B cell (primary cell): ENCODE measurements at regions not wholly inside any gene's neighbourhood (a gene's known extent, or its start where the extent isn't known, plus 50 kb on each side); places are given as distances from the start of the nearest gene placed in this dataset.
"Not testable (repeated sequence)": the region's sequence is repeated elsewhere in the genome, so short reads cannot be mapped to it uniquely, and the experiment has no call there.

Experiments
- ATAC-seq: fragments of 200-7000 bp; cut with Tn5 transposase; one replicate; pipeline ENCODE4 v1.10.0; 2021; ENCODE audit warnings: low read depth, mild to moderate bottlenecking, moderate number of reproducible peaks, moderate library complexity
- CTCF ChIA-PET: fragments of 350-600 bp; sonication (Branson Sonifier 250); formaldehyde crosslinking; loops from one replicate; lab custom pipeline; 2021; ENCODE audit warnings: antibody characterized with exemption, inconsistent platforms; lab: Charles Lee
- POLR2A ChIA-PET: fragments of 350-600 bp; sonication (Branson Sonifier 250); formaldehyde crosslinking; loops from one replicate; lab custom pipeline; 2021; ENCODE audit warnings: antibody characterized with exemption; lab: Charles Lee
- DNase-seq: peaks from one replicate; pipeline ENCODE4 v3.0.0; 2013
- H2AFZ ChIP-seq: 2 replicates; pipeline ENCODE4 v1.6.1; 2012; ENCODE audit warnings: mild to moderate bottlenecking, low read depth, low read length; ENCODE audit not compliant: insufficient read depth, poor library complexity, severe bottlenecking
- H3K27ac ChIP-seq, 2 donors: 1 replicate in 1 of 2; 2 replicates in 1 of 2; pipeline ENCODE4 v1.5.1; 2012 to 2013; ENCODE audit warnings: low read length in 2 of 2, mild to moderate bottlenecking in 2 of 2, moderate library complexity in 1 of 2
- H3K27me3 ChIP-seq, 4 experiments: fragments of 200-600 bp in 1 of 4; sonication (generic) in 1 of 4; replicated peaks in 1 of 4; 1 replicate in 2 of 4; 2 replicates in 2 of 4; pipeline versions ENCODE4 v1.6.1 to v1.7.0; 2013 to 2016; ENCODE audit warnings: low read length in 3 of 4, mild to moderate bottlenecking in 2 of 4, mixed read lengths in 1 of 4, moderate library complexity in 1 of 4; ENCODE audit not compliant: insufficient read depth in 4 of 4, control insufficient read depth in 3 of 4; ENCODE audit errors: control extremely low read depth in 1 of 4
- H3K36me3 ChIP-seq, 2 experiments: replicated peaks in 1 of 2; 1 replicate in 1 of 2; 2 replicates in 1 of 2; pipeline versions ENCODE4 v1.6.1 to v1.7.1; 2013; ENCODE audit warnings: low read length in 1 of 2; ENCODE audit not compliant: insufficient read depth in 2 of 2, control insufficient read depth in 1 of 2; ENCODE audit errors: control extremely low read depth in 1 of 2, extremely low read depth in 1 of 2
- H3K4me1 ChIP-seq, 2 donors: fragments of 200-600 bp in 1 of 2; sonication (generic) in 1 of 2; 1 replicate in 1 of 2; 2 replicates in 1 of 2; pipeline versions ENCODE4 v1.5.1 to v1.6.1; 2013 to 2017; ENCODE audit warnings: low read length in 2 of 2; ENCODE audit not compliant: control insufficient read depth in 2 of 2, insufficient read depth in 2 of 2
- H3K4me2 ChIP-seq: replicated peaks from 2 replicates; pipeline ENCODE3; 2012; ENCODE audit warnings: mild to moderate bottlenecking, low read depth, low read length; ENCODE audit not compliant: poor library complexity, severe bottlenecking
- H3K4me3 ChIP-seq, 5 experiments: fragments of 200-600 bp in 1 of 5; sonication (generic) in 1 of 5; 1 replicate in 3 of 5; 2 replicates in 2 of 5; pipeline versions ENCODE4 v1.5.1 to v1.7.0; 2011 to 2016; ENCODE audit warnings: low read length in 4 of 5, mild to moderate bottlenecking in 4 of 5, low read depth in 2 of 5, control low read depth in 1 of 5, moderate library complexity in 1 of 5; ENCODE audit not compliant: insufficient read depth in 1 of 5; ENCODE audit errors: control extremely low read depth in 1 of 5, extremely low read depth in 1 of 5
- H3K79me2 ChIP-seq: fragments of 200-600 bp; sonication (generic); one replicate; pipeline ENCODE4 v1.6.0; 2016; ENCODE audit warnings: low read length; ENCODE audit not compliant: control insufficient read depth, insufficient read depth
- H3K9ac ChIP-seq: fragments of 200-600 bp; sonication (generic); 2 replicates; pipeline ENCODE4 v1.6.1; 2017; ENCODE audit warnings: mild to moderate bottlenecking, low read length, moderate library complexity
- H3K9me3 ChIP-seq, 3 donors: one replicate each; pipeline versions ENCODE4 v1.6.1 to v1.7.1; 2013; ENCODE audit warnings: low read length in 2 of 3; ENCODE audit not compliant: control insufficient read depth in 2 of 3, insufficient read depth in 1 of 3; ENCODE audit errors: control extremely low read depth in 1 of 3
- H4K20me1 ChIP-seq: 2 replicates; pipeline ENCODE4 v1.6.0; 2012; ENCODE audit warnings: mild to moderate bottlenecking, low read length; ENCODE audit not compliant: insufficient read depth, control insufficient read depth, poor library complexity, severe bottlenecking
- H3K27ac Mint-ChIP-seq: one replicate; pipeline ENCODE4 v1.8.0; 2021; ENCODE audit warnings: mixed read lengths
- H3K27me3 Mint-ChIP-seq: one replicate; pipeline ENCODE4 v1.8.0; 2021; ENCODE audit warnings: mixed read lengths
- H3K4me1 Mint-ChIP-seq: one replicate; pipeline ENCODE4 v1.8.0; 2021; ENCODE audit warnings: mixed read lengths
- H3K4me3 Mint-ChIP-seq: one replicate; pipeline ENCODE4 v1.8.0; 2021; ENCODE audit warnings: mixed read lengths
- H3K9me3 Mint-ChIP-seq: one replicate; pipeline ENCODE4 v1.8.0; 2022; ENCODE audit warnings: mixed read lengths; ENCODE audit not compliant: insufficient read depth
- EZH2 ChIP-seq: IDR thresholded peaks from 2 replicates; pipeline ENCODE4 v1.6.1; 2012; ENCODE audit warnings: borderline replicate concordance, low read depth, mild to moderate bottlenecking, moderate library complexity, low read length; ENCODE audit not compliant: insufficient read depth, poor library complexity, severe bottlenecking
- WGBS: methylation state at CpG from one replicate; pipeline ENCODE4 v1.1.5; 2013; ENCODE audit warnings: missing lambda C conversion rate; ENCODE audit not compliant: insufficient coverage; 5-methylcytosine and 5-hydroxymethylcytosine counted together
- intact Hi-C: fragments of 100-400 bp; cut with micrococcal nuclease; formaldehyde crosslinking; loops from one replicate; pipeline ENCODE4 v1.10.0; 2022
- TF ChIP-seq, protein P1 (sequence below): fragments of 200-600 bp; IDR thresholded peaks from one replicate; pipeline ENCODE4 v1.8.0; 2022; ENCODE audit warnings: antibody characterized with exemption, mild to moderate bottlenecking

DNA sequence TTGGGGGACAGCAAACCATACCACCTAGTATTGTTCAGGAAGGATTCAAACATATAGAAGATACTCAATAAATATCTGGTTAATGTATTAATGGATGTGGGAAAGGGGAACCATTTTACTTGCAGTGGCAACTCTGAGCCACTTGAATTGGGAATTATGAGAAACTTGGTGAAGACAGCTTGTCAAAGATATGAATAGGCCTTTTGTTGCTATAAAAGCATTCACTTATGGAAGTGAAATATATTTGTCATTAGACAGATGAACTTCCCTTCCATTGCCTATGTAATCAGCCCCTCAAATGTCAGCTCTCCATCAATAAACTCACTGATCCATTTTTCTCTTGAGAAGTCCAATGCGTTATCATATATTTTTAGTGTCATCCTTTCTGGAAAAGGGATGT lies 56.1 kb downstream of the GPR85 start:
- no peaks in the 10 kb centered on the region for H4K20me1 ChIP-seq
- ATAC-seq: no peak
- H2AFZ ChIP-seq: no peak overlapping the region
- intact Hi-C loops: no loop called here
- ChIA-PET CTCF (no interaction called here), POLR2A (no interaction called here)
- Mint-ChIP-seq H3K9me3 (no peaks in the 10 kb centered on the region), H3K4me3 (no peak overlapping the region), H3K4me1 (no peaks in the 10 kb centered on the region), H3K27me3 (peaks cover 21% of the 10 kb centered on the region), H3K27ac (no peak overlapping the region)
- H3K4me1 ChIP-seq: no peaks in the 10 kb centered on the region
- no peaks in the 10 kb centered on the region for H3K9me3 ChIP-seq
- TF ChIP-seq, protein P1, sequence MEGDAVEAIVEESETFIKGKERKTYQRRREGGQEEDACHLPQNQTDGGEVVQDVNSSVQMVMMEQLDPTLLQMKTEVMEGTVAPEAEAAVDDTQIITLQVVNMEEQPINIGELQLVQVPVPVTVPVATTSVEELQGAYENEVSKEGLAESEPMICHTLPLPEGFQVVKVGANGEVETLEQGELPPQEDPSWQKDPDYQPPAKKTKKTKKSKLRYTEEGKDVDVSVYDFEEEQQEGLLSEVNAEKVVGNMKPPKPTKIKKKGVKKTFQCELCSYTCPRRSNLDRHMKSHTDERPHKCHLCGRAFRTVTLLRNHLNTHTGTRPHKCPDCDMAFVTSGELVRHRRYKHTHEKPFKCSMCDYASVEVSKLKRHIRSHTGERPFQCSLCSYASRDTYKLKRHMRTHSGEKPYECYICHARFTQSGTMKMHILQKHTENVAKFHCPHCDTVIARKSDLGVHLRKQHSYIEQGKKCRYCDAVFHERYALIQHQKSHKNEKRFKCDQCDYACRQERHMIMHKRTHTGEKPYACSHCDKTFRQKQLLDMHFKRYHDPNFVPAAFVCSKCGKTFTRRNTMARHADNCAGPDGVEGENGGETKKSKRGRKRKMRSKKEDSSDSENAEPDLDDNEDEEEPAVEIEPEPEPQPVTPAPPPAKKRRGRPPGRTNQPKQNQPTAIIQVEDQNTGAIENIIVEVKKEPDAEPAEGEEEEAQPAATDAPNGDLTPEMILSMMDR: no peak
- TF ChIP-seq EZH2: no peak
- H3K79me2 ChIP-seq: no peaks in the 10 kb centered on the region
- no CpG with 5 or more reads among the region's 1 CpG for WGBS
- H3K36me3 ChIP-seq: no peaks in the 10 kb centered on the region
- no peak overlapping the region for H3K27ac ChIP-seq
- H3K27me3 ChIP-seq: no peaks in the 10 kb centered on the region
- no peak for DNase-seq
- H3K4me2 ChIP-seq: no peak overlapping the region
- no peak overlapping the region for H3K9ac ChIP-seq
- no peak overlapping the region for H3K4me3 ChIP-seq

DNA sequence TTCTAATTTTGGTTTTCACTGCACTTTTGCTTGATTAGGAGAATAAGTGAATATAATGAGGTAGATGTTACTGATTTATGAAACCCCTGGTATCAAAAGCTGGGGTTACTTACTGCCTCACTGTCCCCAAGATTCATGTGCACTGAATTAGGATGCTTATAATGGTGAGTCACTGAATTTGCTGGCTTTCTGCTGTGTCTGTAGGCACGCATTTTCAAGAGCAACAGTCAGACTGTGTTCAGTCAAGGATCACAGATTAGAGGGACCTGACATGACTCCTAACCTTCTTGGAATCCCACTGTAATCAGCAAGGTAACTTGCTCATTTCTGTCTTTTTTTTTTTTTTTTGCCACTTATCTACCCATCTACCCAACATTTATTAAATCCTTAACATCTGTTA lies 59.7 kb downstream of the GPR85 start:
- ATAC-seq: no peak
- H3K27me3 Mint-ChIP-seq: peaks cover 10% of the 10 kb centered on the region
- DNase-seq: no peak
- Histone ChIP-seq H3K36me3 (no peaks in the 10 kb centered on the region), H3K79me2 (no peaks in the 10 kb centered on the region), H3K4me2 (no peak overlapping the region), H2AFZ (no peak overlapping the region), H3K4me3 (no peak overlapping the region), H3K4me1 (no peaks in the 10 kb centered on the region), H3K27ac (no peak overlapping the region), H3K9ac (no peak overlapping the region), H3K9me3 (no peaks in the 10 kb centered on the region), H4K20me1 (no peaks in the 10 kb centered on the region), H3K27me3 (no peaks in the 10 kb centered on the region)
- CTCF ChIA-PET: no interaction called here
- WGBS: no CpG with 5 or more reads among the region's 1 CpG
- no peak for TF ChIP-seq EZH2
- TF ChIP-seq, protein P1: no peak
- H3K4me3 Mint-ChIP-seq: no peak overlapping the region
- H3K9me3 Mint-ChIP-seq: peaks cover 2% of the 10 kb centered on the region
- POLR2A ChIA-PET: no interaction called here
- intact Hi-C loops: no loop called here
- H3K27ac Mint-ChIP-seq: no peak overlapping the region
- H3K4me1 Mint-ChIP-seq: no peaks in the 10 kb centered on the region

DNA sequence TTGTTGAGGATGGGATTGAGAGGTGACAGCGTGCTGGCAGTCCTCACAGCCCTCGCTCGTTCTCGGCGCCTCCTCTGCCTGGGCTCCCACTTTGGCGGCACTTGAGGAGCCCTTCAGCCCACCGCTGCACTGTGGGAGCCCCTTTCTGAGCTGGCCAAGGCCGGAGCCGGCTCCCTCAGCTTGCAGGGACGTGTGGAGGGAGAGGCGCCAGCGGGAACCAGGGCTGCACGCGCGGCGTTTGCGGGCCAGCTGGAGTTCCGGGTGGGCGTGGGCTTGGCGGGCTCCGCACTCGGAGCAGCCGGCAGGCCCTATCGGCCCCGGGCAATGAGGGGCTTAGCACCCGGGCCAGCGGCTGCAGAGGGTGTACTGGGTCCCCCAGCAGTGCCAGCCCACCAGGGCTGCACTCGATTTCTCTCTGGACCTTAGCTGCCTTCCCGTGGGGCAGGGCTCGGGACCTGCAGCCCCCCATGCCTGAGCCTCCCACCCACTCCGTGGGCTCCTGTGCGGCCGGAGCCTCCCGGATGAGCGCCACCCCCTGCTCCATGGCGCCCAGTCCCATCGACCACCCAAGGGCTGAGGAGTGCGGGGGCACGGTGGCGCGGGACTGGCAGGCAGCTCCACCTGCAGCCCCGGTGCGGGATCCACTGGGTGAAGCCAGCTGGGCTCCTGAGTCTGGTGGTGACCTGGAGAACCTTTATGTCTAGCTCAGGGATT lies 69.3 kb downstream of the GPR85 start:
- H2AFZ ChIP-seq, ATAC-seq, H3K27ac ChIP-seq, intact Hi-C loops, H3K9me3 ChIP-seq, DNase-seq, H3K4me3 Mint-ChIP-seq, H3K79me2 ChIP-seq, H3K36me3 ChIP-seq, H3K4me2 ChIP-seq, H3K27ac Mint-ChIP-seq, H4K20me1 ChIP-seq, H3K4me3 ChIP-seq, H3K9me3 Mint-ChIP-seq, H3K4me1 Mint-ChIP-seq, H3K27me3 ChIP-seq, H3K27me3 Mint-ChIP-seq, H3K9ac ChIP-seq, CTCF ChIA-PET, POLR2A ChIA-PET, H3K4me1 ChIP-seq: not testable (repeated sequence)
- 96% methylated on average over 27 of the region's 43 CpGs for WGBS
